Endothelial cell of umbilical vein (primary cell): ENCODE measurements at regions not wholly inside any gene's neighbourhood (a gene's known extent, or its start where the extent isn't known, plus 50 kb on each side); places are given as distances from the start of the nearest gene placed in this dataset.

Source experiments
- BruUV-seq: library from RNA; stranded (reverse); fragments of 400-500 nt; replicated peaks from 2 replicates; lab custom pipeline; 2021; lab: Mats Ljungman, UMichigan
- CTCF ChIA-PET: fragments of 300-600, 350-600 bp; sonication (Branson Sonifier 250); formaldehyde crosslinking; loops from one replicate; lab custom pipeline; 2021; ENCODE audit warnings: antibody characterized with exemption, inconsistent platforms; lab: Charles Lee
- POLR2A ChIA-PET: fragments of 300-600, 350-600 bp; sonication (Branson Sonifier 250); formaldehyde crosslinking; loops from one replicate; lab custom pipeline; 2021; ENCODE audit warnings: antibody characterized with exemption, inconsistent platforms; lab: Charles Lee
- DNase-seq: peaks from one replicate; pipeline ENCODE4 v3.0.0-alpha.2; 2011; ENCODE audit warnings: low read depth, low spot score
- FAIRE-seq: peaks from 2 replicates; lab custom pipeline; 2011; peaks lifted over from hg19 to GRCh38; lab: Jason Lieb, UNC
- H2AFZ ChIP-seq: 2 replicates; pipeline ENCODE4 v1.6.0; 2012; ENCODE audit warnings: low read depth, low read length, control low read depth, inconsistent platforms
- H3K27ac ChIP-seq: 2 replicates; pipeline ENCODE4 v1.5.1; 2011; ENCODE audit warnings: low read depth, mild to moderate bottlenecking, control low read depth, low read length, moderate library complexity; ENCODE audit not compliant: insufficient read depth
- H3K27me3 ChIP-seq, 2 experiments: 2 replicates each; pipeline versions ENCODE4 v1.6.0 to v1.6.1; 2011; ENCODE audit warnings: low read length in 2 of 2, mixed read lengths in 1 of 2; ENCODE audit not compliant: control insufficient read depth in 2 of 2, insufficient read depth in 2 of 2
- H3K36me3 ChIP-seq, 2 experiments: 2 replicates in 1 of 2; 3 replicates in 1 of 2; pipeline ENCODE4 v1.5.1; 2011; ENCODE audit warnings: low read length in 2 of 2, mild to moderate bottlenecking in 1 of 2, moderate library complexity in 1 of 2; ENCODE audit not compliant: control insufficient read depth in 2 of 2, insufficient read depth in 2 of 2; ENCODE audit errors: extremely low read depth in 1 of 2
- H3K4me1 ChIP-seq: 3 replicates; pipeline ENCODE4 v1.5.1; 2011; ENCODE audit warnings: mild to moderate bottlenecking, low read length; ENCODE audit not compliant: control insufficient read depth, insufficient read depth; ENCODE audit errors: extremely low read depth
- H3K4me2 ChIP-seq: 2 replicates; pipeline ENCODE4 v1.6.1; 2011; ENCODE audit warnings: low read length, control low read depth, mixed read lengths; ENCODE audit not compliant: insufficient read depth
- H3K4me3 ChIP-seq, 3 experiments: fragments of 200-600 bp in 1 of 3; sonication (generic), shearing (Covaris generic) in 1 of 3; replicated peaks in 1 of 3; 2 replicates each; pipeline ENCODE4 v1.5.1; 2011 to 2016; ENCODE audit warnings: control low read depth in 3 of 3, low read length in 3 of 3, mild to moderate bottlenecking in 2 of 3, inconsistent platforms in 1 of 3, low read depth in 1 of 3, moderate library complexity in 1 of 3; ENCODE audit not compliant: insufficient read depth in 1 of 3
- H3K79me2 ChIP-seq: 2 replicates; pipeline ENCODE4 v1.6.0; 2012; ENCODE audit warnings: low read length, inconsistent platforms; ENCODE audit not compliant: control insufficient read depth, insufficient read depth
- H3K9ac ChIP-seq: replicated peaks from 2 replicates; pipeline ENCODE3; 2011; ENCODE audit warnings: low read length, control low read depth; ENCODE audit not compliant: insufficient read depth; ENCODE audit errors: extremely low read depth
- H3K9me1 ChIP-seq: replicated peaks from 3 replicates; pipeline ENCODE4 v1.6.0; 2011; ENCODE audit warnings: mild to moderate bottlenecking, low read length; ENCODE audit not compliant: control insufficient read depth, insufficient read depth; ENCODE audit errors: extremely low read depth
- H3K9me3 ChIP-seq: replicated peaks from 2 replicates; pipeline ENCODE4 v1.5.1; 2012; ENCODE audit warnings: low read length, inconsistent platforms; ENCODE audit not compliant: control insufficient read depth, insufficient read depth
- H4K20me1 ChIP-seq: replicated peaks from 2 replicates; pipeline ENCODE3; 2011; ENCODE audit warnings: mild to moderate bottlenecking, low read length; ENCODE audit not compliant: control insufficient read depth, insufficient read depth; ENCODE audit errors: extremely low read depth
- CTCF ChIP-seq, 2 donors: IDR thresholded peaks; 1 replicate in 1 of 2; 2 replicates in 1 of 2; pipeline ENCODE4 v1.5.1; 2011; ENCODE audit warnings: low read length in 2 of 2, mild to moderate bottlenecking in 2 of 2, moderate library complexity in 2 of 2, control low read depth in 1 of 2, inconsistent platforms in 1 of 2, low read depth in 1 of 2; ENCODE audit not compliant: insufficient read depth in 1 of 2; ENCODE audit errors: extremely low read depth in 1 of 2
- EZH2 ChIP-seq: IDR thresholded peaks from 2 replicates; pipeline ENCODE4 v1.6.1; 2012; ENCODE audit warnings: borderline replicate concordance, low read depth, mild to moderate bottlenecking, moderate library complexity, low read length, inconsistent platforms; ENCODE audit not compliant: severe bottlenecking
- FOS ChIP-seq: IDR thresholded peaks from 2 replicates; pipeline ENCODE4 v1.6.1; 2011; ENCODE audit warnings: mild to moderate bottlenecking, low read length, moderate library complexity, borderline replicate concordance; ENCODE audit not compliant: insufficient read depth
- GATA2 ChIP-seq: IDR thresholded peaks from 2 replicates; pipeline ENCODE4 v1.7.0; 2011; ENCODE audit warnings: low read depth, mild to moderate bottlenecking, moderate library complexity, mixed read lengths, low read length; ENCODE audit not compliant: insufficient read length, insufficient read depth
- JUN ChIP-seq: IDR thresholded peaks from 2 replicates; pipeline ENCODE4 v1.6.1; 2011; ENCODE audit warnings: borderline replicate concordance, low read depth; ENCODE audit not compliant: insufficient read length, insufficient read depth
- MAX ChIP-seq: IDR thresholded peaks from 2 replicates; pipeline ENCODE4 v1.6.1; 2011; ENCODE audit not compliant: insufficient read depth, insufficient read length
- MYC ChIP-seq: IDR thresholded peaks from one replicate; pipeline ENCODE4 v1.6.1; 2011; ENCODE audit warnings: mild to moderate bottlenecking, low read depth, low read length
- POLR2A ChIP-seq: IDR thresholded peaks from 2 replicates; pipeline ENCODE4 v1.6.1; 2012; ENCODE audit warnings: low read depth, mild to moderate bottlenecking, control low read depth, low read length
- POLR2AphosphoS5 ChIP-seq: IDR thresholded peaks from 2 replicates; pipeline ENCODE4 v1.6.1; 2012; ENCODE audit warnings: low read depth, mild to moderate bottlenecking, control low read depth, low read length, moderate library complexity; ENCODE audit not compliant: insufficient read depth
- dilution Hi-C: fragments of 300-500 bp; cut with MboI; formaldehyde crosslinking; loops from one replicate; pipeline ENCODE4 v1.15.0; 2019; ENCODE audit warnings: low sequenced_read_pairs; ENCODE audit not compliant: extremely low pct_ligation_motif_present
- intact Hi-C: fragments of 100-400 bp; cut with micrococcal nuclease; formaldehyde crosslinking; loops from one replicate; pipeline ENCODE4 v1.10.0; 2022

- Histone ChIP-seq H4K20me1 (no peaks in the 10 kb centered on the region), H3K4me2 (no peak overlapping the region), H3K27ac (no peak overlapping the region), H3K9me1 (no peaks in the 10 kb centered on the region), H3K4me3 (no peak overlapping the region), H3K27me3 (peaks cover 0 to 4% of the 10 kb centered on the region in 2 experiments), H3K36me3 (no peaks in the 10 kb centered on the region), H3K4me1 (no peaks in the 10 kb centered on the region), H3K9me3 (no peaks in the 10 kb centered on the region), H3K9ac (no peak overlapping the region), H2AFZ (no peak overlapping the region), H3K79me2 (no peaks in the 10 kb centered on the region)
- intact Hi-C loops: no loop called here
- DNase-seq (no peak), FAIRE-seq (no peak)
- no TSS peak for BruUV-seq
- POLR2A ChIA-PET: no interaction called here
- no peak for TF ChIP-seq FOS
- TF ChIP-seq EZH2: no peak
- no peak for TF ChIP-seq GATA2
- CTCF ChIA-PET: no interaction called here
- dilution Hi-C loops: no loop called here
Measured at GRCh38 chr5:107806271-107806670, 135.5 kb upstream of the EFNA5 start.

- intact Hi-C loops (no loop called here), dilution Hi-C loops (no loop called here)
- Histone ChIP-seq H3K9me1 (no peaks in the 10 kb centered on the region), H3K4me1 (no peaks in the 10 kb centered on the region), H2AFZ (no peak overlapping the region), H3K4me2 (no peak overlapping the region), H3K27me3 (peaks cover 0 to 4% of the 10 kb centered on the region in 2 experiments), H3K9me3 (no peaks in the 10 kb centered on the region), H3K79me2 (no peaks in the 10 kb centered on the region), H4K20me1 (no peaks in the 10 kb centered on the region), H3K27ac (no peak overlapping the region), H3K36me3 (no peaks in the 10 kb centered on the region), H3K4me3 (no peak overlapping the region), H3K9ac (no peak overlapping the region)
- FAIRE-seq (no peak), DNase-seq (no peak)
- BruUV-seq: no TSS peak
- TF ChIP-seq EZH2 (no peak), JUN (no peak), CTCF (IDR thresholded peaks at IDR 0.05; ENCODE audit: extremely low read depth in 1 of 2, insufficient read depth in 1 of 2, low read depth in 1 of 2, low read length in 2 of 2) (no peak), FOS (no peak), MAX (no peak), POLR2AphosphoS5 (no peak), POLR2A (no peak), GATA2 (no peak), MYC (no peak)
- CTCF ChIA-PET: no interaction called here
- POLR2A ChIA-PET: no interaction called here
Measured at GRCh38 chr5:107805824-107806223, 135.1 kb upstream of the EFNA5 start.
